Chondrocyte (in vitro differentiated cells): ENCODE measurements at regions not wholly inside any gene's neighbourhood (a gene's known extent, or its start where the extent isn't known, plus 50 kb on each side); places are given as distances from the start of the nearest gene placed in this dataset.
"Not testable (repeated sequence)": the region's sequence is repeated elsewhere in the genome, so short reads cannot be mapped to it uniquely, and the experiment has no call there.

Experiments used
- DNase-seq: peaks from one replicate; pipeline ENCODE4 v3.0.0; 2021; ENCODE audit warnings: mixed read lengths, low spot score
- H3K27ac Mint-ChIP-seq: one replicate; pipeline ENCODE4 v1.8.0; 2021; ENCODE audit warnings: mild to moderate bottlenecking, moderate library complexity, mixed read lengths; ENCODE audit not compliant: unreplicated experiment
- H3K27me3 Mint-ChIP-seq: 2 replicates; pipeline ENCODE4 v1.8.0; 2021; ENCODE audit warnings: low read depth, mixed read lengths
- H3K36me3 Mint-ChIP-seq: 2 replicates; pipeline ENCODE4 v1.8.0; 2021; ENCODE audit warnings: low read depth, mixed read lengths
- H3K4me1 Mint-ChIP-seq: 2 replicates; pipeline ENCODE4 v1.8.0; 2021; ENCODE audit warnings: low read depth, mild to moderate bottlenecking, mixed read lengths
- H3K4me3 Mint-ChIP-seq: one replicate; pipeline ENCODE4 v1.8.0; 2021; ENCODE audit warnings: mild to moderate bottlenecking, moderate library complexity, mixed read lengths; ENCODE audit not compliant: unreplicated experiment
- H3K9me3 Mint-ChIP-seq: 2 replicates; pipeline ENCODE4 v1.8.0; 2021; ENCODE audit warnings: low read depth, mixed read lengths
- CTCF ChIP-seq: fragments of 200-600 bp; sonication (generic); IDR thresholded peaks from 2 replicates; pipeline ENCODE4 v1.5.0; 2021; ENCODE audit warnings: antibody characterized with exemption, mild to moderate bottlenecking, moderate library complexity

GRCh38 chr12:131628766-131629448, 82.0 kb upstream of the SFSWAP start:
- Mint-ChIP-seq H3K27ac (no peak overlapping the region), H3K4me3 (no peak overlapping the region), H3K27me3 (peaks cover 13% of the 10 kb centered on the region), H3K9me3 (no peaks in the 10 kb centered on the region), H3K36me3 (no peaks in the 10 kb centered on the region), H3K4me1 (peaks cover 12% of the 10 kb centered on the region)
- DNase-seq, result peak; percentile 90
- no peak for TF ChIP-seq CTCF

GRCh38 chr12:131631230-131631629, 79.7 kb upstream of the SFSWAP start:
- Mint-ChIP-seq H3K9me3 (no peaks in the 10 kb centered on the region), H3K27me3 (peaks cover 24% of the 10 kb centered on the region), H3K27ac (no peak overlapping the region), H3K4me3 (no peak overlapping the region), H3K36me3 (no peaks in the 10 kb centered on the region), H3K4me1 (no peaks in the 10 kb centered on the region)
- no peak for TF ChIP-seq CTCF
- DNase-seq, result no peak

GRCh38 chr12:131631889-131632651, 78.8 kb upstream of the SFSWAP start:
- not testable (repeated sequence) for H3K27ac Mint-ChIP-seq, H3K4me1 Mint-ChIP-seq, H3K36me3 Mint-ChIP-seq, H3K4me3 Mint-ChIP-seq, H3K9me3 Mint-ChIP-seq, DNase-seq
- H3K27me3 Mint-ChIP-seq, result peaks cover 24% of the 10 kb centered on the region

DNA sequence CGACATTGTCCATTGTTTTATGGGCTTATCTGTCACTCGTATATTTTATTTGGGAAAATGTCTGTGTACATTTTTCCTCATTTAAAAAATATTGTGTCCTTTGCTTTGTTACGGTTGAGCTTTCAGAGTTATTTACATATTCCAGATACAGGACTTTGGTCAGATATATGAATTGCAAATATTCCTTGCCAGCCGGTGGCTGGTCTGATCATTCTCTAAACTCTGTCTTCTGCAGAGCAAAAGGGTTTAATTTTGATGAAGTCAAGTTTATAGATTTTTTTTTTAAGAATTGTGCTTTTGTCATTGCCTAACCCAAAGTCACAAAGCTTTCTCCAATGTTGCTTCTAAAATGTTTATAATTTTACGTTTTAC, 78.3 kb upstream of the SFSWAP start:
- H3K4me1 Mint-ChIP-seq, H3K36me3 Mint-ChIP-seq, H3K4me3 Mint-ChIP-seq, H3K9me3 Mint-ChIP-seq, DNase-seq, H3K27ac Mint-ChIP-seq: not testable (repeated sequence)
- H3K27me3 Mint-ChIP-seq, result peaks cover 24% of the 10 kb centered on the region

GRCh38 chr12:131633610-131634009, 77.3 kb upstream of the SFSWAP start:
- not testable (repeated sequence) for H3K36me3 Mint-ChIP-seq, DNase-seq, H3K4me1 Mint-ChIP-seq, H3K4me3 Mint-ChIP-seq, H3K27ac Mint-ChIP-seq, H3K9me3 Mint-ChIP-seq
- H3K27me3 Mint-ChIP-seq, result peaks cover 29% of the 10 kb centered on the region

- H3K27me3 Mint-ChIP-seq, result peaks cover 27% of the 10 kb centered on the region
- H3K9me3 Mint-ChIP-seq, result no peaks in the 10 kb centered on the region
Observed at GRCh38 chr12:131634037-131634436, 76.9 kb upstream of the SFSWAP start.

DNA sequence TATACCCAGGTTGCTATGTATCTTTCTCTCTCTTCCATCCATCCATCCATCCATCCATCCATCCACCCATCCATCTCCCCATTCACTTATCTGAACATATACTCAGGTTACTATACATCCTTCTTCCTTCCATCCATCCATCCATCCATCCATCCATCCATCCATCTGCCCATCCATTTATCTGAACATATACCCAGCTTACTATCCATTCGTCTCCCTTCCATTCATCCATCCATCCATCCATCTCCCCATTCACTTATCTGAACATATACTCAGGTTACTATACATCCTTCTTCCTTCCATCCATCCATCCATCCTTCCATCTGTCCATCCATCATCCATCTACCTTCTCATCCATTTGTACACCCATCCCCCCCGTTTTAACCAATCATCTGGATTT, 75.9 kb upstream of the SFSWAP start:
- DNase-seq, H3K4me1 Mint-ChIP-seq, H3K27ac Mint-ChIP-seq, H3K9me3 Mint-ChIP-seq, H3K36me3 Mint-ChIP-seq, H3K4me3 Mint-ChIP-seq: not testable (repeated sequence)
- peaks cover 27% of the 10 kb centered on the region for H3K27me3 Mint-ChIP-seq

More at GRCh38 chr12:131634037-131634436, 76.9 kb upstream of the SFSWAP start:
- no peak overlapping the region for H3K27ac Mint-ChIP-seq
- no peaks in the 10 kb centered on the region for H3K4me1 Mint-ChIP-seq
- no peak for TF ChIP-seq CTCF
- no peak for DNase-seq
- no peaks in the 10 kb centered on the region for H3K36me3 Mint-ChIP-seq
- H3K4me3 Mint-ChIP-seq, result no peak overlapping the region
